ENCODE measurements at regions not wholly inside any gene's neighbourhood (a gene's known extent, or its start where the extent isn't known, plus 50 kb on each side); places are given as distances from the start of the nearest gene placed in this dataset.

GRCh38 chr5:51214746-51215145, 168.5 kb upstream of the ISL1 start:
- H3K9me3 Mint-ChIP-seq, result no peaks in the 10 kb centered on the region
- TF ChIP-seq, protein P1, sequence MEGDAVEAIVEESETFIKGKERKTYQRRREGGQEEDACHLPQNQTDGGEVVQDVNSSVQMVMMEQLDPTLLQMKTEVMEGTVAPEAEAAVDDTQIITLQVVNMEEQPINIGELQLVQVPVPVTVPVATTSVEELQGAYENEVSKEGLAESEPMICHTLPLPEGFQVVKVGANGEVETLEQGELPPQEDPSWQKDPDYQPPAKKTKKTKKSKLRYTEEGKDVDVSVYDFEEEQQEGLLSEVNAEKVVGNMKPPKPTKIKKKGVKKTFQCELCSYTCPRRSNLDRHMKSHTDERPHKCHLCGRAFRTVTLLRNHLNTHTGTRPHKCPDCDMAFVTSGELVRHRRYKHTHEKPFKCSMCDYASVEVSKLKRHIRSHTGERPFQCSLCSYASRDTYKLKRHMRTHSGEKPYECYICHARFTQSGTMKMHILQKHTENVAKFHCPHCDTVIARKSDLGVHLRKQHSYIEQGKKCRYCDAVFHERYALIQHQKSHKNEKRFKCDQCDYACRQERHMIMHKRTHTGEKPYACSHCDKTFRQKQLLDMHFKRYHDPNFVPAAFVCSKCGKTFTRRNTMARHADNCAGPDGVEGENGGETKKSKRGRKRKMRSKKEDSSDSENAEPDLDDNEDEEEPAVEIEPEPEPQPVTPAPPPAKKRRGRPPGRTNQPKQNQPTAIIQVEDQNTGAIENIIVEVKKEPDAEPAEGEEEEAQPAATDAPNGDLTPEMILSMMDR (conservative IDR thresholded peaks at IDR 0.05; ENCODE audit: low read depth in 2 of 2), result no peak
- TF ChIP-seq ETS1 (IDR thresholded peaks at IDR 0.05) (no peak), ZNF462 (CRISPR knock-in tag; IDR thresholded peaks at IDR 0.05) (no peak), POLR2AphosphoS5 (IDR thresholded peaks at IDR 0.05; ENCODE audit: low read depth) (no peak), EZH2 (IDR thresholded peaks at IDR 0.05; ENCODE audit: low read depth, unreplicated experiment) (no peak)
- no peak overlapping the region for H3K27ac ChIP-seq (ENCODE audit: low read depth)
- no peaks in the 10 kb centered on the region for H3K36me3 Mint-ChIP-seq (ENCODE audit: low read depth)
- peaks cover 15% of the 10 kb centered on the region for H3K4me1 ChIP-seq (ENCODE audit: insufficient read depth)
- H3K4me2 ChIP-seq, result no peak overlapping the region
- no peaks in the 10 kb centered on the region for H3K27me3 ChIP-seq (ENCODE audit: insufficient read depth)
- ATAC-seq (no peak), DNase-seq (ENCODE audit: low spot score) (no peak)
- no peaks in the 10 kb centered on the region for H3F3A ChIP-seq (replicated peaks; ENCODE audit: low read depth)
- no peaks in the 10 kb centered on the region for H3K36me3 ChIP-seq (ENCODE audit: insufficient read depth)
- no peak overlapping the region for H3K4me3 Mint-ChIP-seq
- H3K79me2 ChIP-seq (replicated peaks; ENCODE audit: insufficient read depth), result no peaks in the 10 kb centered on the region
- H4K20me1 ChIP-seq (replicated peaks; ENCODE audit: insufficient read depth), result no peaks in the 10 kb centered on the region
- no peak overlapping the region for H3K4me3 ChIP-seq
- H3K4me1 Mint-ChIP-seq, result peaks cover 17% of the 10 kb centered on the region; the same call in 2 of the 3 replicates
- H3K9me2 ChIP-seq (ENCODE audit: insufficient read depth), result no peaks in the 10 kb centered on the region
- no peaks in the 10 kb centered on the region for H3K27me3 Mint-ChIP-seq (ENCODE audit: insufficient read depth, low read depth, poor library complexity)
- peak overlapping the region; percentile 64; the same call in 1 of the 2 replicates for H2AFZ ChIP-seq
- no peak overlapping the region for H3K27ac Mint-ChIP-seq

Measured in GM23338 (cell line).